Astrocyte of the spinal cord (primary cell): ENCODE measurements at regions not wholly inside any gene's neighbourhood (a gene's known extent, or its start where the extent isn't known, plus 50 kb on each side); places are given as distances from the start of the nearest gene placed in this dataset.

Experiments
- DNase-seq: peaks from one replicate; pipeline ENCODE4 v3.0.0; 2011; ENCODE audit warnings: low read depth, low spot score
- H3K4me3 ChIP-seq: 2 replicates; pipeline ENCODE4 v1.5.1; 2011; ENCODE audit warnings: low read depth, mild to moderate bottlenecking, low read length, moderate library complexity
- CTCF ChIP-seq: IDR thresholded peaks from 2 replicates; pipeline ENCODE4 v1.5.1; 2012; ENCODE audit warnings: low read depth, mild to moderate bottlenecking, low read length, inconsistent platforms
- in situ Hi-C: cut with HindIII; loops from 2 replicates; pipeline ENCODE4 v1.10.0; 2017; ENCODE audit warnings: low sequenced_read_pairs

DNA sequence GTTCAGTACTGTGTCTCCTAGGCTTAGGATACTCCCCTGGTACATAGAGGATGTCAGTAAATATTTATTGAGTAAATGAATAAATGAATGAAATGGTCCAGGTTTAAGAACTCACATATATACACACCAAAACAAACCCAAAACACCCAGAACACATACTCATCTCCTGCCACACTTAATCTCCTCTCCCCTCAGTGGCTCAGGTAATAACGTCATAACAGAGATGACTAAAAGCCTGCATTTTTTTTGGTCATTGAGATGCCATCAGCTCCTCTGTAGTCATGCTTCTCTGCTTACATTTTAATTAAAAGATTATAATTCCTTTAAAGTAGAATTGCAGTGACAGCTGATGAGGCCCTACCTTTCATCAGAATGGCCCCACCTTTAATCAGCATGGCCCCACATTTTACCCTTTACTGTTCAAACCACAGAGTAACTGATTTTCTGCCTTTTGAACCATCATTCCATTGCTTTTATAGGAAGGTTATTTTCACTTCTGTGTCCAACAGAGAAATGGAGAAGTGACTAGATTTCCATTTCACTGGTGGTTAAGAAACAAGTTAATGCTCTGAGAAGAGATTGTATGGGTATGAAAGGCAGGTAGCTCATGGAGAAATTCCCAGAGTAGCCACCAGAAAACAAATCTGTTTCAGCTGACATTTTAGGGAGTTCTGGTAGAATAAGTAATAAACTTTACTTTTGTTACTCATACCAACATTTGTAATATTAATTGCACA lies 193.4 kb upstream of the ATP2B1 start:
- no peak for TF ChIP-seq CTCF
- no peak for DNase-seq

DNA sequence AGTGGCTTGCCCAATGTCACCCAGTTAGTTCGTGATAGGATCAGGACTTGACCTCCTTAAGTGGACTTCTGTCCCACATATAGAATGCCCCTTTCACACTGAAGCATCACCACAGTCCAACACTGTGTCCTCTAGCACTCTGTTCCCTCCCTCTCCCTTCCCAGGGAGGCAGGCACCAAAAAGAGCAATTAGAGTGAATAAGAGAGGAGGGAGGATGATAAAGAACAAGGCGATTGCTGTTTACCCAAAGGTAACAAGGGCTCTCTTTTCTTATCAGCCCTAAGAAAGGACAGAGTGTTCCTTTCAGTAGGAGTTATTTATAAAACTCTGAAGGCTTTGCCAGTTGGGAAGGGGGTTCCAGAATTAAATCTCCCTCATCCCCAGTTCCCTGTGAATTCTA lies 192.7 kb upstream of the ATP2B1 start:
- no peak for TF ChIP-seq CTCF
- no peak for DNase-seq
- in situ Hi-C loops: no loop called here
- no peak overlapping the region for H3K4me3 ChIP-seq

More for the DNA sequence above, 193.4 kb upstream of the ATP2B1 start:
- in situ Hi-C loops: no loop called here
- H3K4me3 ChIP-seq: no peak overlapping the region

GRCh38 chr12:89899651-89900050 lies 191.0 kb upstream of the ATP2B1 start:
- in situ Hi-C loops: no loop called here
- DNase-seq: no peak
- no peak for TF ChIP-seq CTCF
- H3K4me3 ChIP-seq: no peak overlapping the region

GRCh38 chr12:89895591-89895990 lies 187.0 kb upstream of the ATP2B1 start:
- DNase-seq: no peak
- no peak overlapping the region for H3K4me3 ChIP-seq
- TF ChIP-seq CTCF: no peak
- in situ Hi-C loops: no loop called here

DNA sequence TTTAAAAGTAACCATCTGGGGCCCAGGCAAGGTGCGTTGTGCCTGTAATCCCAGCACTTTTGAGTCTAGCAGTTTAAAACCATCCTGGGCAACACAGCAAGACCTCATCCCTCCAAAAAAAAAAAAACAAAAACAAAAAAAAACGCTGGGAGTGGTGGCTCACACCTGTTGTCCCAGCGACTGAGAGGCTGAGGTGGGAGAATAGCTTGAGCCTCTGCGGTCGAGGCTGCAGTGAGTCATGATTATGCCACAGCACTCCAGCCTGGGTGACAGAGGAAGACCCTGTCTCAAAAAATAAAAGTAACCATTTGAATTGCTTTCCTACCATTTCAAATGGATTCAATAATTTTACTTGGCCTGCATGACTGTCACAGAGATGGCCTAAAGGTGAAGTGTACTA lies 186.5 kb upstream of the ATP2B1 start:
- TF ChIP-seq CTCF: no peak
- in situ Hi-C loops: no loop called here
- no peak overlapping the region for H3K4me3 ChIP-seq
- DNase-seq: no peak

- in situ Hi-C loops: no loop called here
- DNase-seq: peak; percentile 35
- no peak overlapping the region for H3K4me3 ChIP-seq
- TF ChIP-seq CTCF: no peak
Observed at GRCh38 chr12:89893972-89894706, 185.5 kb upstream of the ATP2B1 start.
